Upper lobe of right lung (tissue), 1 donor: ENCODE measurements at regions not wholly inside any gene's neighbourhood (a gene's known extent, or its start where the extent isn't known, plus 50 kb on each side); places are given as distances from the start of the nearest gene placed in this dataset.
A peak's percentile ranks its signal among the peaks of the same experiment; 100 is the strongest.

Experiments used
- ATAC-seq: fragments of 200-7000 bp; cut with Tn5 transposase; one replicate; pipeline ENCODE4 v1.9.1; 2020; ENCODE audit warnings: mild to moderate bottlenecking, moderate library complexity
- DNase-seq: peaks from one replicate; pipeline ENCODE4 v3.0.0-alpha.2; 2020
- H3K27ac ChIP-seq: fragments of 200-600 bp; one replicate; pipeline ENCODE4 v1.8.0; 2022
- H3K27me3 ChIP-seq: fragments of 200-600 bp; one replicate; pipeline ENCODE4 v1.8.0; 2022; ENCODE audit warnings: mild to moderate bottlenecking
- H3K36me3 ChIP-seq: fragments of 200-600 bp; one replicate; pipeline ENCODE4 v1.8.0; 2022
- H3K4me1 ChIP-seq: fragments of 200-600 bp; one replicate; pipeline ENCODE4 v1.8.0; 2022
- H3K4me3 ChIP-seq: fragments of 200-600 bp; one replicate; pipeline ENCODE4 v1.8.0; 2022; ENCODE audit warnings: mild to moderate bottlenecking
- H3K9me3 ChIP-seq: fragments of 200-600 bp; one replicate; pipeline ENCODE4 v1.8.0; 2022
- CTCF ChIP-seq: fragments of 200-600 bp; IDR thresholded peaks from one replicate; pipeline ENCODE4 v1.8.0; 2022; ENCODE audit warnings: antibody characterized with exemption
- intact Hi-C: fragments of 100-400 bp; cut with DNase I; formaldehyde crosslinking; loops from one replicate; pipeline ENCODE4 v1.11.0; 2022
- donor health status: DM: no; HTN: yes; CAD: no; lungs with severe emphysema.

DNA sequence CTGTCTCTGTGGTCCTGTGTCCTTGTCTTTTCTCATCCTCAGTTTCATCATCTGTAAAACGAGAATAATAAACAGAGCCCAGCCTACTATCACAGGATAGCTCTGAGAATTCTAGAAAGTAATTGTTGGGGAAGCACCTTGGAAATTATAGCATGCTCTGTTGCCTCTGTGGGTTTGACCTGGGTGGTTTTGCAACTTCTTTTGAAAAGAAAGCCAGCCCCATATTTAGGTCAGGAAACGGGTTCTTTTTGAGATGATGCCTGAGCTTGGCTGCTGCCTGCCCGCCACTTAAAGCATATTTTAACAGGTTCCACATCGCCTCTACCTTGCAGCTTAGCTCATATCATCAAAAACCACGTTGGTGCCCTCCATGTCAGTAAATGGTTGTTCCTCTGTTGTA lies 111.1 kb downstream of the TLR4 start:
- no peaks in the 10 kb centered on the region for H3K27me3 ChIP-seq
- no peak overlapping the region for H3K4me3 ChIP-seq
- no peaks in the 10 kb centered on the region for H3K36me3 ChIP-seq
- no peaks in the 10 kb centered on the region for H3K4me1 ChIP-seq
- ATAC-seq (no peak), DNase-seq (no peak)
- TF ChIP-seq CTCF = no peak
- intact Hi-C loops = no loop called here
- H3K27ac ChIP-seq = no peak overlapping the region
- H3K9me3 ChIP-seq = no peaks in the 10 kb centered on the region

DNA sequence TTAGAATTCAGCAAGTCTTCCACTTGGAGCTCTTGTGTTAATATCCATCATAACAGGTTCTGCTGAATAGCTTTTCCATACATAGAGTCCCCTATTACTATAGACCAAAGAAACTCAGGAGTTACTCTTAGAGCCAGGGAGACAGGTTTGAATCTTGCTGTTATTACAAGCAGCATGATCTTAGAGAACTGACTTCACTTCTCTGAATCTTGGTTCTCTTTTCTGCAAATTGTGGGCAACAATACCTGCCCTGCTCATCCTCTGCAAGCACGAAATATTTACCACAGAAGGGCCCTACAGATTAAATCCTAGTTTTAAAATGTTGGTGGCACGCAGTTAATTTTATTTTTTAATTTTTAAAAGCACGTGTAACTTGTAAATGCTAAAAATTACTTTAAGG lies 111.7 kb downstream of the TLR4 start:
- Histone ChIP-seq H3K27me3 (no peaks in the 10 kb centered on the region), H3K4me3 (no peak overlapping the region), H3K4me1 (no peaks in the 10 kb centered on the region), H3K36me3 (no peaks in the 10 kb centered on the region), H3K27ac (no peak overlapping the region), H3K9me3 (no peaks in the 10 kb centered on the region)
- TF ChIP-seq CTCF = no peak
- intact Hi-C loops = no loop called here
- DNase-seq (no peak), ATAC-seq (no peak)

DNA sequence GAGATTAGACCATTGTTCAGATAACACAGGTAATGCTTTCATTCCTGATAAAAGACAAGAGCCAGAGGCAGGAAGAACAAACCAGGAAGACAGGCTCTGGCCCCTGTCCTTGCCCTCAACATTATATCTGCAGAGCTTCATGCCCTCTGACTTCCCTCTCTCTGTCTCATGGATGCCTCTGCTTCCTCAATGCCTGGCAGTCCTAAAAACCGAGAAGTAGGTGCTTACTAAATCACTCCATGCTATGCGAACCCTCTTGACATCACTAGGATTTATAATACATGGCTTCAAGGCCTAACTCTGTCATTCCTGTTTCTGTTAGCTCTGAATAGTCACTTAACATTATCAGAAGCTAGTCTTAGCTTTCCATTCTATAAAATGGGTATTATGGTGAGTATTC lies 117.8 kb downstream of the TLR4 start:
- Histone ChIP-seq H3K4me1 (no peaks in the 10 kb centered on the region), H3K27ac (no peak overlapping the region), H3K27me3 (no peaks in the 10 kb centered on the region), H3K9me3 (no peaks in the 10 kb centered on the region), H3K4me3 (no peak overlapping the region), H3K36me3 (no peaks in the 10 kb centered on the region)
- no peak for TF ChIP-seq CTCF
- ATAC-seq (peak; percentile 75), DNase-seq (no peak)
- intact Hi-C loops = no loop called here

DNA sequence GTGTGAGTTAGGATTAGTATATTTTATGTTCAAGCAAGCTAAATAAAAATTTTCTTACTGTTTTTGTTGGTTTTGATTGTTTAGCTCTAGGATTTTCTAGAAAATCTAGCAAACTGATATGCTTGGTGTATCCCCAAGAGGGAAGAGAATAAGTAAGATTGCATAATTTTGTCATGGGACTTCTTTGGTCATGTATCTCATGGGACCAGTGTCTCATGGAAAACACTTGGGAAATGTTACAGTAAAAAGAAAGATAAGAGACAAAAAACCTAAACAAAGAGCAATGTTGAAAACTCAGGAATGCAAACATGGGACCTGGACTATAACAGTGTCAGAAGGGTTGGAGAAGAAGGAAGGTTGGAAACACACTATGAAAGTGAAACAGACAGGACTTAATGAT lies 119.4 kb downstream of the TLR4 start:
- no peak overlapping the region for H3K27ac ChIP-seq
- no peaks in the 10 kb centered on the region for H3K27me3 ChIP-seq
- H3K9me3 ChIP-seq = no peaks in the 10 kb centered on the region
- no peaks in the 10 kb centered on the region for H3K4me1 ChIP-seq
- no peak overlapping the region for H3K4me3 ChIP-seq
- no peak for DNase-seq
- intact Hi-C loops = no loop called here
- TF ChIP-seq CTCF = no peak
- H3K36me3 ChIP-seq = no peaks in the 10 kb centered on the region
- no peak for ATAC-seq

- no peak for TF ChIP-seq CTCF
- Histone ChIP-seq H3K4me3 (no peak overlapping the region), H3K27me3 (no peaks in the 10 kb centered on the region), H3K27ac (no peak overlapping the region), H3K4me1 (no peaks in the 10 kb centered on the region), H3K9me3 (no peaks in the 10 kb centered on the region), H3K36me3 (no peaks in the 10 kb centered on the region)
- intact Hi-C loops = no loop called here
- no peak for DNase-seq
- peak; percentile 87 for ATAC-seq
Observed at GRCh38 chr9:117825609-117826347, 121.6 kb downstream of the TLR4 start.

DNA sequence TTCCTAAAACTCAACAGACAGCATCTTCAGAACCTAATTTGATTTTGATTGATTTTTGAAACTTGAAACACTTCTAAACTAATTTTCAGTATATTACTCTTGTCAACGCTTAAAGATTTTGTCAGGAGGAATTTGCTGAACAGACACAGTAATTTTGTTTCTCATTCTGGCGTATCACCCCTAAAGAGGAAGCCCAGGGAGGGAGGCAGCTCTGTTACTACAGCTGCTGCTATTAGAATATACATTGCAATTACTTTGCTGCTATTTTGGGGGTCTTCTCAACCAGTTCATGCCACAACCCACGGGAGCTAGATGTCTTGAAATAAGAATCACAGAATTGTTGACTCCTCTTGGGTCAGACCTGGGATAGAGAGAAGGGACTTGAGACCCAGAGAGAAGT lies 122.6 kb downstream of the TLR4 start:
- intact Hi-C loops = no loop called here
- ATAC-seq = no peak

More for the DNA sequence above, 122.6 kb downstream of the TLR4 start:
- Histone ChIP-seq H3K4me1 (no peaks in the 10 kb centered on the region), H3K4me3 (no peak overlapping the region), H3K27me3 (no peaks in the 10 kb centered on the region), H3K27ac (no peak overlapping the region), H3K36me3 (no peaks in the 10 kb centered on the region), H3K9me3 (no peaks in the 10 kb centered on the region)
- no peak for DNase-seq
- TF ChIP-seq CTCF = no peak
